IMR-90 (cell line): ENCODE measurements at regions not wholly inside any gene's neighbourhood (a gene's known extent, or its start where the extent isn't known, plus 50 kb on each side); places are given as distances from the start of the nearest gene placed in this dataset.

Experiments used
- ATAC-seq: fragments of 200-7000 bp; cut with Tn5 transposase; 2 replicates; pipeline ENCODE4 v1.9.1; 2020; ENCODE audit warnings: low read depth, mild to moderate bottlenecking, moderate library complexity
- BruUV-seq: library from RNA; stranded (reverse); fragments of 400-500 nt; replicated peaks from 2 replicates; lab custom pipeline; 2021; lab: Mats Ljungman, UMichigan
- CTCF ChIA-PET: fragments of 300-600 bp; formaldehyde crosslinking; extraction: SDS; loops from one replicate; lab custom pipeline; 2021; ENCODE audit warnings: antibody characterized with exemption; lab: Yijun Ruan, JAX
- POLR2A ChIA-PET: fragments of 300-600 bp; sonication (Branson Sonifier 250); formaldehyde crosslinking; loops from one replicate; lab custom pipeline; 2022; ENCODE audit warnings: antibody characterized with exemption; ENCODE audit not compliant: unreplicated experiment; lab: Charles Lee
- DNase-seq: peaks from one replicate; pipeline ENCODE4 v3.0.0; 2013
- H2AFZ ChIP-seq: replicated peaks from 2 replicates; pipeline ENCODE3; 2013; ENCODE audit warnings: low read length, mild to moderate bottlenecking; ENCODE audit not compliant: poor library complexity
- H2AK5ac ChIP-seq: 2 replicates; pipeline ENCODE4 v1.6.1; 2013; ENCODE audit warnings: low read depth, low read length, inconsistent platforms
- H2AK9ac ChIP-seq: replicated peaks from 2 replicates; pipeline ENCODE3; 2013; ENCODE audit warnings: mild to moderate bottlenecking, low read depth, low read length, moderate library complexity; ENCODE audit not compliant: poor library complexity
- H2BK120ac ChIP-seq: 2 replicates; pipeline ENCODE4 v1.6.1; 2013; ENCODE audit warnings: low read depth, low read length, inconsistent platforms
- H2BK15ac ChIP-seq: 3 replicates; pipeline ENCODE4 v1.6.1; 2013; ENCODE audit warnings: low read depth, low read length, inconsistent platforms
- H2BK20ac ChIP-seq: 2 replicates; pipeline ENCODE4 v1.6.1; 2013; ENCODE audit warnings: low read depth, mild to moderate bottlenecking, inconsistent platforms, low read length, moderate library complexity
- H2BK5ac ChIP-seq: 2 replicates; pipeline ENCODE4 v1.6.1; 2013; ENCODE audit warnings: mild to moderate bottlenecking, low read depth, low read length, inconsistent platforms; ENCODE audit not compliant: poor library complexity, severe bottlenecking
- H3K14ac ChIP-seq: replicated peaks from 2 replicates; pipeline ENCODE4 v1.6.1; 2013; ENCODE audit warnings: low read depth, low read length, inconsistent platforms
- H3K18ac ChIP-seq: 2 replicates; pipeline ENCODE4 v1.6.1; 2013; ENCODE audit warnings: low read depth, low read length, control low read depth
- H3K23ac ChIP-seq: 2 replicates; pipeline ENCODE4 v1.6.1; 2013; ENCODE audit warnings: low read depth, low read length, inconsistent platforms
- H3K27ac ChIP-seq: 2 replicates; pipeline ENCODE4 v1.5.1; 2013; ENCODE audit warnings: mild to moderate bottlenecking, control low read depth, low read length; ENCODE audit not compliant: insufficient read depth
- H3K27me3 ChIP-seq: 2 replicates; pipeline ENCODE4 v1.6.1; 2013; ENCODE audit warnings: low read length; ENCODE audit not compliant: control insufficient read depth, insufficient read depth
- H3K36me3 ChIP-seq: 2 replicates; pipeline ENCODE4 v1.6.1; 2013; ENCODE audit warnings: low read length, mixed read lengths; ENCODE audit not compliant: control insufficient read depth, insufficient read depth
- H3K4ac ChIP-seq: 2 replicates; pipeline ENCODE4 v1.6.1; 2013; ENCODE audit warnings: low read depth, low read length, inconsistent platforms
- H3K4me1 ChIP-seq: 2 replicates; pipeline ENCODE4 v1.6.1; 2013; ENCODE audit warnings: low read length, mixed read lengths; ENCODE audit not compliant: control insufficient read depth, insufficient read depth
- H3K4me2 ChIP-seq: 2 replicates; pipeline ENCODE4 v1.6.1; 2013; ENCODE audit warnings: low read depth, mild to moderate bottlenecking, control low read depth, low read length, moderate library complexity
- H3K4me3 ChIP-seq: 2 replicates; pipeline ENCODE4 v1.5.1; 2013; ENCODE audit warnings: low read depth, mild to moderate bottlenecking, control low read depth, low read length, moderate library complexity; ENCODE audit not compliant: insufficient read depth
- H3K56ac ChIP-seq: 2 replicates; pipeline ENCODE4 v1.6.1; 2013; ENCODE audit warnings: low read length, inconsistent platforms; ENCODE audit not compliant: insufficient read depth; ENCODE audit errors: extremely low read depth
- H3K79me1 ChIP-seq, 2 experiments: 2 replicates each; pipeline ENCODE4 v1.6.1; 2013; ENCODE audit warnings: low read length in 2 of 2, inconsistent platforms in 1 of 2, low read depth in 1 of 2
- H3K9ac ChIP-seq: 2 replicates; pipeline ENCODE4 v1.6.1; 2013; ENCODE audit warnings: low read depth, low read length, control low read depth
- H3K9me1 ChIP-seq: 2 replicates; pipeline ENCODE4 v1.6.1; 2013; ENCODE audit warnings: low read length, inconsistent platforms; ENCODE audit not compliant: insufficient read depth
- H3K9me3 ChIP-seq: 2 replicates; pipeline ENCODE4 v1.6.1; 2013; ENCODE audit warnings: low read length; ENCODE audit not compliant: control insufficient read depth, insufficient read depth
- H4K20me1 ChIP-seq: 2 replicates; pipeline ENCODE4 v1.6.1; 2013; ENCODE audit warnings: low read length, inconsistent platforms; ENCODE audit not compliant: insufficient read depth
- H4K5ac ChIP-seq: 2 replicates; pipeline ENCODE4 v1.6.1; 2013; ENCODE audit warnings: mild to moderate bottlenecking, low read depth, low read length, control low read depth
- H4K8ac ChIP-seq, 2 experiments: 2 replicates each; pipeline ENCODE4 v1.6.1; 2013; ENCODE audit warnings: low read depth in 2 of 2, low read length in 2 of 2, control low read depth in 1 of 2, inconsistent platforms in 1 of 2
- H4K91ac ChIP-seq: 2 replicates; pipeline ENCODE4 v1.6.1; 2013; ENCODE audit warnings: low read depth, low read length, inconsistent platforms; ENCODE audit not compliant: insufficient read depth
- BHLHE40 ChIP-seq: fragments of 150-350 bp; IDR thresholded peaks from 2 replicates; pipeline ENCODE4 v1.6.1; 2016; ENCODE audit warnings: mild to moderate bottlenecking, low read depth, low read length
- CEBPB ChIP-seq: IDR thresholded peaks from 2 replicates; pipeline ENCODE4 v1.6.1; 2012; ENCODE audit warnings: low read depth, low read length, improper control_type of control experiment
- CTCF ChIP-seq: conservative IDR thresholded peaks from 2 replicates; pipeline ENCODE4 v1.5.1; 2012; ENCODE audit warnings: mild to moderate bottlenecking, low read depth, low read length, improper control_type of control experiment
- NFE2L2 ChIP-seq: fragments of 150-350 bp; IDR thresholded peaks from 2 replicates; pipeline ENCODE4 v1.6.1; 2016; ENCODE audit warnings: low read depth, mild to moderate bottlenecking, low read length
- RFX5 ChIP-seq: IDR thresholded peaks from 2 replicates; pipeline ENCODE4 v1.8.0; 2012; ENCODE audit warnings: low read depth, mild to moderate bottlenecking, low read length, moderate library complexity
- SMC3 ChIP-seq: fragments of 150-350 bp; IDR thresholded peaks from 2 replicates; pipeline ENCODE4 v1.6.1; 2016; ENCODE audit warnings: low read depth, mild to moderate bottlenecking, antibody characterized with exemption, low read length, moderate library complexity
- WGBS, 2 experiments: methylation state at CpG; one replicate each; pipeline versions ENCODE4 v1.1.5 to v1.1.7; 2013; ENCODE audit warnings: missing lambda C conversion rate in 2 of 2; ENCODE audit not compliant: insufficient read length in 1 of 2; ENCODE audit errors: extremely low coverage in 2 of 2; 5-methylcytosine and 5-hydroxymethylcytosine counted together
- dilution Hi-C: fragments of 300-500 bp; cut with HindIII; formaldehyde crosslinking; loops from one replicate; pipeline ENCODE4 v1.14.3; 2018; ENCODE audit warnings: low sequenced_read_pairs; ENCODE audit not compliant: unreplicated experiment
- in situ Hi-C: fragments of 300-500 bp; cut with MboI; formaldehyde crosslinking; loops from 3 replicates; pipeline ENCODE4 v1.14.3; 2019; ENCODE audit warnings: low sequenced_read_pairs, inconsistent platforms, mixed read lengths
- intact Hi-C: fragments of 100-400 bp; cut with micrococcal nuclease; formaldehyde crosslinking; loops from 2 replicates; pipeline ENCODE4 v1.10.0; 2022

GRCh38 chr2:14743861-14744260, 111.3 kb downstream of the LRATD1 start:
- Histone ChIP-seq H3K9ac (no peak overlapping the region), H2AFZ (no peak overlapping the region), H3K4me1 (no peaks in the 10 kb centered on the region), H3K79me1 (no peaks in the 10 kb centered on the region), H3K4me3 (no peak overlapping the region), H3K36me3 (no peaks in the 10 kb centered on the region), H4K91ac (no peak overlapping the region), H2AK9ac (no peak overlapping the region), H2BK5ac (no peak overlapping the region), H3K18ac (no peak overlapping the region), H2BK120ac (no peak overlapping the region), H4K20me1 (no peaks in the 10 kb centered on the region), H3K4me2 (no peak overlapping the region), H3K9me3 (peaks cover 19% of the 10 kb centered on the region), H4K8ac (no peak overlapping the region), H3K4ac (no peak overlapping the region), H2BK20ac (no peak overlapping the region), H3K14ac (no peak overlapping the region), H4K5ac (no peak overlapping the region), H3K27me3 (no peaks in the 10 kb centered on the region), H3K56ac (no peak overlapping the region), H2BK15ac (no peak overlapping the region), H3K23ac (no peak overlapping the region), H3K27ac (no peak overlapping the region), H2AK5ac (no peak overlapping the region), H3K9me1 (no peaks in the 10 kb centered on the region)
- dilution Hi-C loops = no loop called here
- CTCF ChIA-PET = no interaction called here
- no TSS peak for BruUV-seq
- in situ Hi-C loops = no loop called here
- ATAC-seq (no peak), DNase-seq (no peak)
- intact Hi-C loops = no loop called here
- WGBS, 2 experiments = no CpG with 5 or more reads among the region's 1 CpG
- no peak for TF ChIP-seq NFE2L2
- no peak for TF ChIP-seq BHLHE40
- no peak for TF ChIP-seq RFX5
- no peak for TF ChIP-seq SMC3
- TF ChIP-seq CTCF = no peak
- no peak for TF ChIP-seq CEBPB
- POLR2A ChIA-PET = no interaction called here
